ENCODE measurements at regions not wholly inside any gene's neighbourhood (a gene's known extent, or its start where the extent isn't known, plus 50 kb on each side); places are given as distances from the start of the nearest gene placed in this dataset.

DNA sequence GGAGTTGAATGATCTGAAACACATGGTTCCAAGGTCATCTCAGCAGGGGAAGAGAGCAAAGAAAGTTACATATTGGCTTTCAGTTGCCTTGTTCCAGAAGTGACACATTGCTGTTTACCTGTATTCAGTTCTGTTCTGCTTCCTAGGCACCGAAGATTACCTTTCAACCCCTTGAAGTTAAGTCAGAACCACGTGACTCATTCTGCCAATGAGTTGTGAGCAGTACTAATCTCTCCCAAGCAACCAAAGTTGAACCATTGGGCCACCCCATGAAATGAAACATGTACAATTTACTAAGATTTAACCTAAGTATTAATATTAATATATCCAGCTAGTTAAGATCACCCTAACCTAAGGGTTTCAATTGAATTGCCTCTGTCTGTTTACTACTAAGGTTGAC is 439.2 kb upstream of the MAF start:
- no peak for DNase-seq (ENCODE audit: low read depth)

DNA sequence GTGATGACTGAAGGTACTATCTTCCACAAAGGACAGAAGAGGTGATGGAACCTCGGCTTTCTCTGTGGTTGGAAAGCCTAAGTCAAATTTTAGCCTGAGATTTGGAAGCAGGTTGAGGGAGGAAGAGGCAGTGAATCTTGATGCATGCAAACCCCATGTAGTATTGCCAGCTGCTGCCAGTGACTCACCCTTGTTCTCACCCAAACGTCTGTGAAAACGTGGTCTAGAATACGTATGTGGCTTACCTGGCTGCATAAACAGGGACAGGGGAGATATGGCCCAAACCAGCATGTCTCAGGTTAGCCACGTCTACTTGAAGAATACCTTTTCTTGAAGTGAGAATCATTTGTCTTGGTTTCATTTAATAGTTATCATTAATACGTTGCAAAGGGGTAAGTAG is 438.0 kb upstream of the MAF start:
- DNase-seq (ENCODE audit: low read depth): no peak

DNA sequence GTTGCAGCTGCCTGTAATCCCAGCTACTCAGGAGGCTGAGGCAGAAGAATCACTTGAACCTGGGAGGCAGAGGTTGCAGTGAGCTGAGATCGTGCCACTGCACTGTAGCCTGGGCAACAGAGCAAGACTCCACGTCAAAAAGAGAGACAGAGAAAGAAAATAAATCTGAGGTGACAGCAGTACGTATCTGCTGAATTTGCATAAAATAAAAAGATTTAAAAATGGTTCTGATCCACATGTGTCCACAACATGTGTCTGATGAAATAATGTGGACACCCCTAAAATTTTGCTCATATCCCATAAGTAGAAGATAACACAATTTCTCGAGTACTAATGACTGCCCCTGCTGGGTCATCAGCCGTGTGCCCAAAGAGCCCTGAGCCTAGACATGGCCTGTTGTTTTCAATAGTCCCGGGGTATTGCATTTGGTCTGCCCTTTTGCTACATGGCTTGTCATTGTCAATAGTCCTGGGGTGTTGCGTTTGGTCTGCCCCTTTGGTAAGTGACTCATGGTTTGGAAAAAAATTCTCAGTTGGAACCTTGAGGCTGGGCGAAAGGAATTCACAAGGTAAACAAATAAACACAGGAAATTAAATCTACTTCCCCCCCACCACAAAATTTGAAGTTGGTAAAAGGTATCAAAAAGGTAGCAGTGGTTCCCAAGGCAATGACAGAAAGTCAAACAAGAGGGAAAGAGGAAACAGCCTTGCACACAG is 434.6 kb upstream of the MAF start:
- DNase-seq (ENCODE audit: low read depth): no peak

DNA sequence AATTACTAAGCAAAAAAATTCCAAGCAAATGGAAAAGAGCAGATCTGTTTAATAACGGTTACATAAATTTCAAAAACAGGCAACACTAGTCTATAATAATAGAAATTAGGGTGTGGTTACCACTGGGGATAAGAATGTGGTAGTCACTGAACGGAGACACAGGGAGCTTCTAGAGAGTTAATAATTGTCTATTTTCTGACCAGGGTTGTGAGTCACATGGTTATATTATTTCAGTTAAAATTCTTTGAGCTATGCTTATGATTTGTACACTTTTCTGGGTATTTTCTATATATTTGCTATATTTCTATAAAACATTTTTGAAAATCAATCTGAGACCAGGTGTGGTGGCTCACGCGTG is 433.9 kb upstream of the MAF start:
- no peak for DNase-seq (ENCODE audit: low read depth)

DNA sequence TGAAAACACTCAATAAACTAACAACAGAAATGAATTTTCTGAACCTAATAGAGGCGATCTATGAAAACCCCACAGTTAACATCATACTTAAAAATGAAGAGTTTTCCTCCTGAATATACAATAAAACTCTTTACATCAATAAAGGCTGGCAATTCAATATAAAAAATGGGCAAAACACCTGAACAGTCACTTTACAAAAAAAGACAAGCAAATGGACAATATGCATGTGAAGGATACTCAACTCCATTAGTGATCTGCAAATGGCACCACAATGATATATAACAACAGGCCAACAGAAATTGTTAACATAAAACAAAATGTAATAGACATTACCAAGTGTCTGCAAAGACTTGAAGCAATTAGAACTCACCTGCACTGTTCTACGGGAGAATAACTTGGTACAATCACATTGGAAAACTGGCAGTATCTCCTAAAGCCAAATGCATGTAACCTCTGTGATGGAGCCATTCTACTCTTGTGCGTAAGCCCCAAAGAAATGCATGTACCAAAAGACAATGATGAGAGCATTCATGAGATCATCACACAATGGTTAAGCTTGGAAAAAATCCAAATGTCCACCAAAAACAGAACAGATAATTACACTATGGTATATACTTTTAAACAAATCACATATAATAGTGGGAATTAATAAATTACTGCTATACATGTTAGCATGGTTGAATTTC is 433.4 kb upstream of the MAF start:
- no peak for DNase-seq (ENCODE audit: low read depth)

DNA sequence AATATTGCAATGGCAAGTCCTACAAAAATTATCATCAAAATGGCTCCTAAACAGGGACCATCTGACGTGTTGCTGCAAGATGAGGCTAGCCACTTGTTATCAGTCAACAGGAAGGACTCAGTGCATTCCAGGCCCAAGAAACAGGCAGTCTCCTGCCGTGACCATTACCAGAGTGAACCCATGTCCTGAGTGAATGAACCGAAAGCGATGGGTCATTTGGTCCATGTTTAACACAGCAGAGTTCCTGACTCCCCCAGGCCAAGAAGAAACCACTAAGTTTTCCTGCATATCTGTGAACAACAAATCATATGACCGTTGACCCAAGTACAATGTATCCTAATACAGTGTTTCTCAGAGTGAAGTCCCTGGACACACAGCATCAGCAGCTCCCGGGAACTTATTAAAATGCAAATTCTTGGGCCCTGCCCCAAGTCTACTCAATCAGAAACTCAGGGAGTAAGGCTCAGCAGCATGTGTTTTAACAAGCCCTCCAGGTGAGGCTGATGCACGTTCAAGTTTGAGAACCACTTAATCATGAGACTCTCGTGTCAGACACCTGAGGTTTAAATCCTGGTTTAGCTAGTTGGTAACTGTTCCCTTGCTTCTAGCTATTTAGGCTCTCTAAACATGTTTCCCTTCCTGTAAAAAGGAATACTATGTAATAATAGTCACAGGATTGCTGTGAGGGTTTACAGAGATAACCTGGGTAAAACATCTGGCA is 429.4 kb upstream of the MAF start:
- DNase-seq (ENCODE audit: low read depth): no peak

DNA sequence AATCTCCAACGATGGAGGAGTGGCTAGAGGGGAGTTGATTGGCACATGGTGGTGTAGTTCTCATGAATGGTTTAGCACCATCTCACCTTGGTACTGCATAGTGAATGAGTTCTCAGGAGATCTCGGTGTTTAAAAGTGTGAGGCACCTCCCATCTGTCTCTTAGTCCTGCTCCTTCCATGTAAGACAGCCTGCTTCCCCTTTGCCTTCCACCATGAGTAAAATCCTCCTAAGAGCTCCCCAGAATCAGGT is 428.8 kb upstream of the MAF start:
- no peak for DNase-seq (ENCODE audit: low read depth)

DNA sequence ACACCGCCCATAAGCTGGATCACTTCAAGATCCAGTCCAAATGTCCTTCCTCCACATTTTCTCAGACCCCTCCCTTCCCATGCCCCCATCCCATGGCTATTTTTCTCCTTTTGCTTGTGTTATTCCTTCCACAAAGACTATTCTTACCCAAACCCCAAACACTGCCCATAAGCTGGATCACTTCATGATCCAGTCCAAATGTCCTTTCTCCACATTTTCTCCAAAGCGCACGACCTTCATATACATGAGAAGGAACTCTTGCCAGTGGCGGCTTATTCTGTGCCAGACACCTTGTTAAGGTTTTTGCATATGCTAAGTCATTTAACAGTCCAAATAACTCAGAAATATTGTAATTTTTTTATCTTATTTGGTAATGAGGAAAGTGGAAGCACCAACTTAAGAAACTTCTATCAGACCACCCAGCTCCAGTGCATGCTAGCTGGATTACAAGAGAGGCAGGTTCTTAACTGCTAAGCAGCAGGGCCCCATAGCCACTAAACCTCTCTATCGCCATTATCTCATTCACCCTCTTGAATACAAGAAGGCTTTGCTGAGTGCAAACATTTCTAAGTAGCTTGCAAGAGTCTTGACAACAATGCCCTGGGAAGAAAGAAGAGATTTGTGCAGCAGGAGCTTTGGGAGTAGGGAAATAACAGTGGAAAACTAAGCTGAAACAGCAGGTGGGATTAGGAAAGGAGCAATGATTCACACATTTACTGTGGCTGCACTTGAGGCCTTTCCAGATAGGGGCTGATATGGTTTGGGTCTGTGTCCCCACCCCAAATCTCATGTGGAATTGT is 428.2 kb upstream of the MAF start:
- no peak for DNase-seq (ENCODE audit: low read depth)

DNA sequence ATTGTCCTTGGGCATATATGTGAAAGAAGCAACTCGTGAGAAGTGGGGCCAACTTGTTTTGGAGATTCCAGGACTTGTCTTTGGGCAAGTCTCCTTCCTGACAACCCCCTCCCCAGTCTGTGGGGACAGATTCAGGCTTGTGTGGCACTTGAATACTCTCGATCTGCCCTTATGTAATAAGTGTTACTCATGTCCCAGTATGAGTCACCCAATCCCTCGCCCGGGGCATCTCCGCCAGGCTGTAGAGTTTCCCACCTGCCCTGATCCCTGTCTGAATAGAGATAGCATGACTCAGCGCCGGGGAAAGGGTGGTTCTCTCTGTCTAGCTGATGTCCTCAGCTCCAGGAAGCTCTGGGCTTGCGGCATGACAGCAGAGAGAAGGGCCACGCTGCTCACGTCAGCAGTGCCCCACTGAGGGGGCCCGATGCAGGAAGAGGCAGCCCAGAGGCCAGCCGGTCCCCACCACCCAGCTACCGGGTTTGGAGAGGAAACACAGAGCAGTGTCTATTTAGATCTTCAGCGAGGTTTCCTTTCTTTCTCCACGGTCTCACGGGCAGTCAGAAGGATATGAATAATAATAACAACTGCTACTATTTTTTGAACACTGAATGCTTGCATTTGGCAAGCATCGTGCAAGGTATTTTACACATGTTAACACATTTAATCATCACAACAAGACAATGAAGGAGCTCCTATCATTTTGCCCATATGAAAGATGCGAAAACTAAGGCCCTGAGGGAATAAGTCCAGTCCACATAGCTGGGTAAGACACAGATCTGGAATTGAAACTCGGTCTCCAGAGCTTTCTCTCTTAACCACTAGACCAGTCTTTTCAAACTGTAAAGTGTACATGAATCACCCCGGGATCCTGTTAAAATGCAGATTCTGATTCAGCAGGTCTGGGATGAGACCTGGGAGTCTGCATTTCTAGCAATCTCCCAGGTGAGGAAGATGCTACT is 426.7 kb upstream of the MAF start:
- DNase-seq (ENCODE audit: low read depth): peak; percentile 8

DNA sequence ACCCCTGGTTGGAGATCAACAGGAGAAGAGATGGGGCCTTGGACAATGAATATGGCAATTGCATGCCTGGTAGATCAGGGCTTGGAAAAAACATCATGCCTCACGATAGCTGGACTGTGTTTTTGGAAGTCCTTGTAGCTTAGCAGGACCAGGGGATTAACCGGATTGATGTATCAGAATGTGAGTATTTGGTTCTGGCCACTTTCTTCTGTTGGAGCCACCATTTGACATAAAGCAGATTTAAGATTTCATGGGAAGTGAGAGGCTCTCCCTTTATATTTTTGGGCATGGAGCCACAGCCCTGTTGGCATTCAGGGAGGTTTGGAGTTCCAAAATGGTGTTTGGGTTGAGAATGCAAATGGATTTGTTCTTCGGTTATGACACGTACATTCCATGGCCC is 424.7 kb upstream of the MAF start:
- DNase-seq (ENCODE audit: low read depth): no peak

DNA sequence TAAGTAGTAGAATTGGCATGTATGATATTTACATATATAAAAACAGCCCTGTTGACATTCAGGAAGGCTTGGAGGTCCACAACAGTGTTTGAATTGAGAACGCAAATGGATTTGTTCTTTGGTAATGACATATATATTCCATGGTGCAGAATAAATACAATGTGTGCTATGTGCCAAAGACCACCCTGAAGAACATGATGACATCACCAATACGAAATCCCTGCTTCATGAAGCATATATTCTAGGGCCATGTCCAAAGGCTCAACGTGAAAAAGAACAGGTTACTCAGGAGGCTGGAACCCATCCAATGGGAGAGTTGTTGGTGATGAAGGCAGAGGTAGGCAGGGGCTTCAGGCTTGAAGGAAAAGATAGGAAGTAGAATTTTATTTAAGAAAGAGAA is 423.9 kb upstream of the MAF start:
- no peak for DNase-seq (ENCODE audit: low read depth)

DNA sequence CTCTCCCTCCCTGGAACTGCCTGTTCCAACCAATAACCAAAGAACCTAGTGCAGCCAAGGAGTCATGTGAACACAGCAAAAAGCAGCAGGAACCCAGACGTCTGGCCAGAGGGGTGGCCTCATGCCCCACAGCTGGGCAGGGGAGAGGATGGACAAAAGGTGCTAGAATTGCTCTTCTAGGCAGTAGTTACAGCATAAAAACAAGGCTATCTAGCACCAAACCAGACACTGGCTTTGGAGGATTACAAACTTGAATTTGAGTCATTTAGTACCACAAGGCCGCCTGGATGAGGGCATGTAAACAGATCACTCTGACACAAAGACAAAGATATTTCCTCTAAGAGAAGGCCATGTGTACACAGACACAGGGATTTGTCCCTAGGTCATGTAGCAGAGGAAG is 423.3 kb upstream of the MAF start:
- no peak for DNase-seq (ENCODE audit: low read depth)

DNA sequence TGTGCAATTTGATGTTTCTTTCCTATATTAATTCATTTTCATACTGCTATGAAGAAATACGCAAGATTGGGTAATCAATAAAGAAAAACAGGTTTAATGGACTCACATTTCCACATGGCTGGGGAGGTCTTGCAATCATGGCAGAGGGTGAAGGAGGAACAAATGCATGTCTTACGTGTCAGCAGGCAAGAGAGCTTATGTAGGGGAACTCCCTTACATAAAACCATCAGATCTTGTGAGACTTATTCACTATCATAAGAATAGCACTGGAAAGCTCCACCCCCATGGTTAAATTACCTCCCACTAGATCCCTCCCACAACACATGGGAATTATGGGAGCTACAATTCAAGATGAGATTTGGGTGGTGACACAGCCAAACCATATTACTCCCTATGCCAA is 418.9 kb upstream of the MAF start:
- DNase-seq (ENCODE audit: low read depth): no peak

DNA sequence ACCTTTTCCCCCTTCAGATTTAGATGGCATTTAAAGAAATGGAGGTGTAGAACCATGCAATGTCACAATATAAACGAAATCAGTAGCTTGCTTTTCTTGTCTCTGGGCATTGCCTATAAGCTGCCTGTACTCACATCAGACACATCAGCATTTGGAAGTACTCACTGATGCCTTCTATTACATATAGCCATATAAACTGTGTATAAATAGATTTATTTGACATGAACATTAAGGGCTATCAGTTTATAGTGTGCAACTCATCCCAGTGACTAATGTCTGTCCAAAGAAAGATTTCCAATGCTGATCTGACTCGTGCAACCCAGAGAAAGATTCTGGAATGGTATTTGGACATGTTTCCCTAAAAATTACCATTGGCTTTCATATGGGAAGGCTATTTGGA is 417.9 kb upstream of the MAF start:
- DNase-seq (ENCODE audit: low read depth): no peak

DNA sequence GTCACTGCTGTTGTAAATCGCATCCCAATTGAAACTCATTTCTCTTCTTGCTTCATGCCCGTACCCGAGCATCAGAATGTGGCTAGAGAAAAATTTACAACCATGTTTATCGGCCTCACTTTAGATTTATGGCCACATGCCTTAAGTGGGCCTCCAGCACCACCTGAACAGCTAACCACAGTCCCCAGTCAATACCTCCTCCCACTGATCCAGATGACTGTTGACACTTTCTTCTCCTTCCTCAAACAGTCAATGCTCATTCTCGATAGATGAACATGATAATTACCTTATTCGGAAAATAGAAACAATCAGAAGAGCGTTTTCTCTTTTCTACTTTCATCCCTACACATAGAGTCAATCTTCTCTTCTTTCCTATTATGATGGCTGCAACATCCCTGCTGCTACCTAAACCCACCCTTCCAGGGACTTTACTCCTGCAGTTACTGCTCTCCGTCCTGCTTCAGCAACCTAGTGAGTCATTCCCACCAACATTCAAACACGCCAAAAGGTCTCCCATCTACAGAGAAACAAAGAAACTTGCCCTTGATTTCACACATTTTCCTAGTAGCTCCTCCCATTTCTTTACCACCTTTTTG is 416.3 kb upstream of the MAF start:
- no peak for DNase-seq (ENCODE audit: low read depth)

DNA sequence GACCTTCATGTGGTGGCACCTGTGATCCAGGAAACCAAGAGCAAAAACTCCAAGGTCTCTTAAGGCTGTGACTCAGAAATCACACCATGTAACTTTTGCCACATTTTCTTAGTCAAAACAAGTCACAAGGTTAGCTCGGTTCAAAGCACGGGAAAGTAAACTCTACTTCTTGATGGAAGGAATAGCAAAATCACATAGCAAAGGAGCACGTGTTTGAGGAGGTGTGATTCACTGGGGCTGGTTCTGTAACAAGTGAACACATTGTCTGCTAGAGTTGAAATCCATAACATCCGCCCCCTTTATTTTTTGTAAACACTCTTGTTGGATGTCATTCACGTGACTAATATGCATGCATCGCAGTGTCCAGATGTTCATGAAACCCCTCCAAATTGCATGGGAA is 415.0 kb upstream of the MAF start:
- no peak for DNase-seq (ENCODE audit: low read depth)

DNA sequence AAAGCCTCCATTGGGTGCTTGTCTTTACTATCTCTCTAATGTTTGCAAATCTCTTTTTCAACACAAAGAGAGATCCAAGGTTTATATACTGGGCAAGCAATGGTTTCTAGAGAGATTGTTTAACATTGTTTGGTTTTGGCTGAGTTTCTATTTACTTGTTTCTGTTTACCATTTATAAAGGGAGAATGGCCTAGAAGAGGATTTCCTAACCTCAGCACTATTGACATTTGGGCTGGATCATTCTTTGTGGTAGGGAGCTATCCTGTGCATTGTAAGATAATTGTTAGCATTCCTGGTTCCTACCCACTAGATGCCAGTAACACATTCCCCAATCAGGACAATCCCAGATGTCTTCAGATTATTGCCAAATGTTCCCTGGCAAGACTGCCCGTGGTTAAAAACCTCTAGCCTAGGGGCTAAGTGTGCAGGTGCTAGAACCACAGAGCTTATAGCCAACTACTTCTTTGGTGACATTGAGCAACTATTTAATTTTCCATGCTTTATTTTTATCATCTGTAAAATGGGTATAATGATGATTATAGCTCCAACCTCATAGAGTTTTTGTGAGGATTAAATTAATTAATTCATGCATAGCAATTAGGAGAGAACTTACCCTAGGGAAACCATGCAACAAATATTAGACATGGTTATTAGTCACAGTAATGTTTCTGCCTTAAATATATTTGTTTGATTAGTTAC is 413.9 kb upstream of the MAF start:
- DNase-seq (ENCODE audit: low read depth): no peak

DNA sequence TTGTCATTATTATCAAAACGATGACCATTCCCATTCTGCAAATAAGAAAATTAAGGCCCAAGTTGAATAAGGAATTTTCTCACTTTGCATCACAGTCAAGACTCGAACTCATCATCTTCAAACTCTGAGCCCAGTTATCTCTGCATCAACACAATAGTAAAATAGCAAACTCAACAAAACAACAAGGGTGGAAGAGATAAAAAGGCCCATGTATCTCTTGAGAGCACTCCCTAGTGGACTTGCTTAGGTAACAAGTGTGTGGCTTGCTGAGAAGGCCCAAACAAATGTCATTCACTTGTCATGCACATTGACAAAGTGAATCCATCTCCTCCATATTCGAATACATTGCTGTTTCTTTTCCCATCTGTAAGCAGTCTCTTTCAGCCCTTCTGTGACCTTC is 412.0 kb upstream of the MAF start:
- no peak for DNase-seq (ENCODE audit: low read depth)

DNA sequence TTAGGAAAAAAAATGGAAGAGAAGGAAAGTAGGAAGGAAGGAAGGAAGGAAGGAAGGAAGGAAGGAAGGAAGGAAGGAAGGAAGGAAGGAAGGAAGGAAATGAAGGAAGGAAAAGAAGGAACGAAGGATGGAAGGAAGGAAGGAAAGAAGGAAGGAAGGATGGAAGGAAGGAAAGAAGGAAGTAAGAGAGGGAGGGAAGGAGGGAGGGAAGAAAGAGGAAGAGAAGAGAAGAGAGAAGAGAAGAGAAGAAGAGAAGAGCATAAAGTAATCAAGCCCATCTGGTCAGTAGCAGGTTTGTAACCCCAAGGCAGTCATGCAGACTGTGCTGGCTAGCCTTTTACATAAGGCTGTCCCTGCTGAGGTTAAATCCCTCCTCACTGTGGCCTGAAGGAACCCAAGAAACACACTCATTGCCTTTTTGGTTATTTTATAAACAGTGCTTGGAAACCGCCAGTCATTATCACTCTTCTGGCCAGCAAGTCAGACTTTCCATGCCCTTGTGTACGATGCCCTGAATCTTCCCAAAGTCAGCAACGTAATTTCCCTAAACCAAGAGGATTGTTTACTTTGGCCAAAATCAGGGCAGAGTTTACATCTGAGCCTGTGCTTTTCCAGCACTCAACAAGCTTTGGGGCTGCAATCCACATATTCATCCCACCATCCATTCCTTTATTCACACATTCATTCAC is 409.6 kb upstream of the MAF start:
- DNase-seq (ENCODE audit: low read depth): no peak

DNA sequence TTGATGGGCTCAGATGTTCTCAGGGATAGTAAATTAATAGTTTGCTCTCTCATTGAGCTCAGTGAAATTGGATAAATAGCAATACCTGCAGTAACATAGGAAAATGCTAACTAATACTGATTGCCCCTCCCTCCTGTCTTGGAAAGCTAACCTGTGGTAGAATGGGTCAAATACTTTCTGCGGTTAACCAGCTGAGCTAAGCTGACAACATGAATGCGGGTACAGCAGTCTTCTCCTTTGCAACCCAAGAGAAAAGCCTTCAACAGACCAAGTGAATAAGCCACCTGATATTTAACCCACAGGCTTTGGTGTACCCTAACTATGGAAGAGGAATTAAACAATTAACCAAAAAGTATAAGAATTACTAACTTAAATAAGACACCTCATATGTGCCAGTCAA is 408.3 kb upstream of the MAF start:
- DNase-seq (ENCODE audit: low read depth): no peak

Measured in activated T-helper 1 cell treated with Interleukin-2 at 50 U/mL for 16 hours (primary cell).